HCT116 (cell line): ENCODE measurements at regions not wholly inside any gene's neighbourhood (a gene's known extent, or its start where the extent isn't known, plus 50 kb on each side); places are given as distances from the start of the nearest gene placed in this dataset.

Experiments used
- ATAC-seq: fragments of 200-7000 bp; cut with Tn5 transposase; 2 replicates; pipeline ENCODE4 v1.9.1; 2020; ENCODE audit warnings: mild to moderate bottlenecking, moderate library complexity
- BruUV-seq: library from RNA; stranded (reverse); fragments of 400-500 nt; replicated peaks from 2 replicates; lab custom pipeline; 2021; lab: Mats Ljungman, UMichigan
- CTCF ChIA-PET: fragments of 300-600 bp; sonication (Branson Sonifier 250); formaldehyde crosslinking; loops from one replicate; lab custom pipeline; 2021; ENCODE audit warnings: antibody characterized with exemption; lab: Charles Lee
- POLR2A ChIA-PET: fragments of 300-600, 350-600 bp; sonication (Branson Sonifier 250); formaldehyde crosslinking; loops from one replicate; lab custom pipeline; 2021; ENCODE audit warnings: antibody characterized with exemption; lab: Charles Lee
- RAD21 ChIA-PET, 2 experiments: fragments of 300-600 bp; sonication (Branson Sonifier 250); formaldehyde crosslinking; loops; one replicate each; lab custom pipeline; 2023; ENCODE audit warnings: low total read pairs in 2 of 2; ENCODE audit not compliant: uncharacterized antibody in 2 of 2, unreplicated experiment in 2 of 2, low non-redundant PET in 1 of 2; lab: Charles Lee
- DNase-seq: peaks from one replicate; pipeline ENCODE4 v3.0.0-alpha.2; 2010; ENCODE audit warnings: low read depth, low spot score
- H2AFZ ChIP-seq: fragments of 200-600 bp; shearing (Covaris generic), sonication (generic); 2 replicates; pipeline ENCODE4 v1.6.1; 2017; ENCODE audit warnings: low read depth, mixed run types, mixed read lengths, antibody characterized with exemption, low read length; ENCODE audit not compliant: poor library complexity, severe bottlenecking
- H3K27ac ChIP-seq: 2 replicates; pipeline ENCODE4 v1.5.1; 2012; ENCODE audit warnings: low read depth, low read length
- H3K27me3 ChIP-seq: fragments of 200-600 bp; sonication (generic); 2 replicates; pipeline ENCODE4 v1.6.1; 2016; ENCODE audit warnings: mixed run types, low read length, mixed read lengths; ENCODE audit not compliant: insufficient read depth
- H3K36me3 ChIP-seq, 2 experiments: fragments of 200-500 bp in 1 of 2; fragments of 200-600 bp in 1 of 2; sonication (Bioruptor generic) in 1 of 2; sonication (generic) in 1 of 2; 2 replicates each; pipeline versions ENCODE4 v1.5.1 to v1.6.1; 2014 to 2016; ENCODE audit warnings: low read length in 2 of 2, inconsistent platforms in 1 of 2, mixed read lengths in 1 of 2, mixed run types in 1 of 2; ENCODE audit not compliant: insufficient read depth in 2 of 2, control insufficient read depth in 1 of 2
- H3K4me1 ChIP-seq, 2 experiments: fragments of 200-600 bp in 1 of 2; sonication (generic) in 1 of 2; 2 replicates each; pipeline versions ENCODE4 v1.5.1 to v1.6.1; 2012 to 2017; ENCODE audit warnings: low read length in 2 of 2, inconsistent platforms in 1 of 2, mild to moderate bottlenecking in 1 of 2, mixed read lengths in 1 of 2, mixed run types in 1 of 2, moderate library complexity in 1 of 2; ENCODE audit not compliant: insufficient read depth in 2 of 2, control insufficient read depth in 1 of 2
- H3K4me2 ChIP-seq: fragments of 200-600 bp; sonication (generic); 2 replicates; pipeline ENCODE4 v1.6.1; 2017; ENCODE audit warnings: mixed run types, low read length, mixed read lengths
- H3K4me3 ChIP-seq, 2 experiments: fragments of 200-600 bp in 1 of 2; sonication (generic) in 1 of 2; replicated peaks in 1 of 2; 2 replicates each; pipeline ENCODE4 v1.5.1; 2011 to 2016; ENCODE audit warnings: low read length in 2 of 2, control low read depth in 1 of 2, low read depth in 1 of 2, mild to moderate bottlenecking in 1 of 2, mixed read lengths in 1 of 2, mixed run types in 1 of 2
- H3K79me2 ChIP-seq: fragments of 200-600 bp; sonication (generic); 2 replicates; pipeline ENCODE4 v1.6.1; 2017; ENCODE audit warnings: mild to moderate bottlenecking, mixed run types, low read length, moderate library complexity, mixed read lengths; ENCODE audit not compliant: insufficient read depth
- H3K9ac ChIP-seq: fragments of 200-600 bp; sonication (generic); 2 replicates; pipeline ENCODE4 v1.6.1; 2016; ENCODE audit warnings: low read length, mixed read lengths
- H3K9me2 ChIP-seq: fragments of 200-600 bp; sonication (generic), shearing (Covaris generic); 2 replicates; pipeline ENCODE4 v1.6.1; 2017; ENCODE audit warnings: mixed run types, mild to moderate bottlenecking, moderate library complexity; ENCODE audit not compliant: insufficient read depth
- H3K9me3 ChIP-seq, 2 experiments: fragments of 200-500 bp in 1 of 2; fragments of 200-600 bp in 1 of 2; sonication (Bioruptor generic) in 1 of 2; sonication (generic) in 1 of 2; 2 replicates each; pipeline ENCODE4 v1.6.1; 2014 to 2017; ENCODE audit warnings: low read length in 2 of 2, mixed read lengths in 2 of 2, inconsistent platforms in 1 of 2, low read depth in 1 of 2, mild to moderate bottlenecking in 1 of 2, mixed run types in 1 of 2, moderate library complexity in 1 of 2; ENCODE audit not compliant: control insufficient read depth in 1 of 2, insufficient read depth in 1 of 2
- H4K20me1 ChIP-seq: fragments of 200-600 bp; sonication (generic), shearing (Covaris generic); 2 replicates; pipeline ENCODE4 v1.6.1; 2017; ENCODE audit warnings: mixed run types, mild to moderate bottlenecking, moderate library complexity; ENCODE audit not compliant: insufficient read depth
- CBX3 ChIP-seq: IDR thresholded peaks from 2 replicates; pipeline ENCODE4 v1.6.1; 2012; ENCODE audit warnings: low read depth
- CEBPB ChIP-seq: IDR thresholded peaks from 2 replicates; pipeline ENCODE4 v1.6.1; 2012; ENCODE audit warnings: low read depth
- EGR1 ChIP-seq: IDR thresholded peaks from 2 replicates; pipeline ENCODE4 v1.6.1; 2012; ENCODE audit warnings: low read depth
- ELF1 ChIP-seq: IDR thresholded peaks from 2 replicates; pipeline ENCODE4 v1.6.1; 2012; ENCODE audit warnings: low read depth, borderline replicate concordance
- EZH2 ChIP-seq: fragments of 200-600 bp; sonication (generic); IDR thresholded peaks from 2 replicates; pipeline ENCODE4 v1.6.1; 2017; ENCODE audit warnings: antibody characterized with exemption, mixed run types
- EZH2phosphoT487 ChIP-seq: fragments of 200-600 bp; IDR thresholded peaks from 2 replicates; pipeline ENCODE4 v1.6.1; 2018; ENCODE audit warnings: antibody characterized with exemption, borderline replicate concordance
- FOSL1 ChIP-seq: IDR thresholded peaks from 2 replicates; pipeline ENCODE4 v1.6.1; 2012; ENCODE audit warnings: low read depth
- MAX ChIP-seq: IDR thresholded peaks from 2 replicates; pipeline ENCODE4 v1.6.1; 2012
- POLR2A ChIP-seq: IDR thresholded peaks from 2 replicates; pipeline ENCODE4 v1.7.0; 2011; ENCODE audit warnings: borderline replicate concordance; ENCODE audit not compliant: insufficient read depth, insufficient read length; ENCODE audit errors: extremely low read depth
- POLR2AphosphoS5 ChIP-seq: IDR thresholded peaks from 2 replicates; pipeline ENCODE4 v1.6.1; 2011; ENCODE audit warnings: mild to moderate bottlenecking, low read depth, low read length, moderate library complexity
- REST ChIP-seq: IDR thresholded peaks from 2 replicates; pipeline ENCODE4 v1.6.1; 2012; ENCODE audit warnings: low read depth
- SP1 ChIP-seq: IDR thresholded peaks from 2 replicates; pipeline ENCODE4 v1.6.1; 2012; ENCODE audit warnings: low read depth
- SRF ChIP-seq: IDR thresholded peaks from 2 replicates; pipeline ENCODE4 v1.6.1; 2012; ENCODE audit warnings: low read depth
- YY1 ChIP-seq: IDR thresholded peaks from 2 replicates; pipeline ENCODE4 v1.6.1; 2011; ENCODE audit warnings: low read length, low read depth, moderate library complexity, mild to moderate bottlenecking; ENCODE audit not compliant: insufficient replicate concordance; ENCODE audit errors: extremely low read depth
- ZBTB33 ChIP-seq: IDR thresholded peaks from 2 replicates; pipeline ENCODE4 v1.6.1; 2011; ENCODE audit warnings: mild to moderate bottlenecking, low read length, moderate library complexity; ENCODE audit not compliant: insufficient replicate concordance; ENCODE audit errors: extremely low read depth
- ZNF274 ChIP-seq: fragments of 200-500 bp; sonication (Bioruptor generic); IDR thresholded peaks from 2 replicates; pipeline ENCODE4 v1.6.1; 2014; ENCODE audit warnings: mild to moderate bottlenecking, low read depth, low read length, inconsistent platforms
- intact Hi-C: fragments of 100-400 bp; cut with micrococcal nuclease; formaldehyde crosslinking; loops from 2 replicates; pipeline ENCODE4 v1.10.0; 2022
- TF ChIP-seq, protein P1 (sequence below): IDR thresholded peaks from 2 replicates; pipeline ENCODE4 v1.6.1; 2012

DNA sequence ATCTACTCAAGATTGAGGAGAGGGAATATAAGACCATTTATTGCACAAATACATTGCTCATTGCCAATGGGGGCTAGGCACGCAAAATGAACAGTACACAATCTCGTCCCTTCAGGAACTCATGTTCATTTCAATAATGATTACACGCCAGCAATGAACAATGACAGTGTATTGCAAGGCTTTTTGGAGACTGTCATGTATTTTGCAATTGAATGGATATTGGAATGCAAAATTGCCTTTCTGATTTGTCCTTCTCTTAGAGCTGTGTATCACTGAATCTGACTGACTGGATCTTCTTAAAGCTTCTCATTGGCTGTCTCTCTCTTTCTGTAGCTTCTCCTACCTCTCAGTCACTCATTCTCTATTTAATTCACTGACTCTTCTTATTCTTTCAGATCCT, 400.2 kb upstream of the DCN start:
- TF ChIP-seq, protein P1, sequence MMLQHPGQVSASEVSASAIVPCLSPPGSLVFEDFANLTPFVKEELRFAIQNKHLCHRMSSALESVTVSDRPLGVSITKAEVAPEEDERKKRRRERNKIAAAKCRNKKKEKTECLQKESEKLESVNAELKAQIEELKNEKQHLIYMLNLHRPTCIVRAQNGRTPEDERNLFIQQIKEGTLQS = no peak
- no peak for TF ChIP-seq ELF1
- TF ChIP-seq CEBPB = no peak
- no peak for TF ChIP-seq POLR2A
- no peak for TF ChIP-seq MAX
- TF ChIP-seq EZH2 = no peak
- TF ChIP-seq CBX3 = no peak
- TF ChIP-seq ZNF274 = no peak
- TF ChIP-seq FOSL1 = no peak
- TF ChIP-seq YY1 = no peak
- TF ChIP-seq SP1 = no peak
- no peak for TF ChIP-seq POLR2AphosphoS5
- TF ChIP-seq ZBTB33 = no peak
- no peak for TF ChIP-seq EGR1
- no peak for TF ChIP-seq EZH2phosphoT487
- no peak for TF ChIP-seq SRF
- TF ChIP-seq REST = no peak
- DNase-seq = no peak
- Histone ChIP-seq H3K79me2 (no peaks in the 10 kb centered on the region), H3K4me1 (0 out of 4 replicates have a peak, but pooled peaks cover 0 to under 1% of the 10 kb centered on the region in 2 experiments), H3K9me2 (no peaks in the 10 kb centered on the region), H3K27me3 (no peaks in the 10 kb centered on the region), H3K9me3 (no peaks in the 10 kb centered on the region), H3K4me2 (no peak overlapping the region), H2AFZ (no peak overlapping the region), H3K9ac (no peak overlapping the region), H3K27ac (no peak overlapping the region), H4K20me1 (no peaks in the 10 kb centered on the region), H3K4me3 (no peak overlapping the region), H3K36me3 (no peaks in the 10 kb centered on the region)
- no peak for ATAC-seq
- ChIA-PET CTCF (no interaction called here), POLR2A (no interaction called here), RAD21 (no interaction called here)
- intact Hi-C loops = no loop called here
- no TSS peak for BruUV-seq
